ENCODE measurements at regions not wholly inside any gene's neighbourhood (a gene's known extent, or its start where the extent isn't known, plus 50 kb on each side); places are given as distances from the start of the nearest gene placed in this dataset.

DNA sequence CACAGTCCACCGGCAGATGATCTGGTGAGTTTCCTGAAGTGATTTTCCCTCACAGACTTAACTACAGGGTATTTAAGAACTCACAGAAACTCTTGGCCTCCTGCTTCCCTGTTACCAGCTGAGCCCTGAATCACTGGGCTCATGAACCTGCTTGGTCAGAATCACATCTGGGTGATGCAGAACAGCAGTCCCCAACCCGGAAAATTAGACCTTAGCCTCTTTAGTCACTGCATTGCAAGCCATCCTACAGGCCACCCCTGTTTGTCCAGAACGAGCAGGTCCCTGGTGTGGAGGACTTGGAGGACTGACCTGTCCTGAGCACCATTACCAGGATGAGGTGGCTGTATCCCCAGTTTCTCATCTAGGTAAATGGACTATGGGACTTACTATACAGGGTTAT is 539.2 kb downstream of the TNS3 start:
- DNase-seq (ENCODE audit: low read depth, low spot score), result no peak
- Histone ChIP-seq H3K9me2 (ENCODE audit: insufficient read depth) (no peaks in the 10 kb centered on the region), H2AFZ (ENCODE audit: low read depth, low read length, poor library complexity, severe bottlenecking) (no peak overlapping the region), H3K9me3 (ENCODE audit: control insufficient read depth in 1 of 2, insufficient read depth in 1 of 2, low read depth in 1 of 2, low read length in 2 of 2) (no peaks in the 10 kb centered on the region), H3K4me2 (ENCODE audit: low read length) (no peak overlapping the region), H3K36me3 (ENCODE audit: control insufficient read depth in 1 of 2, insufficient read depth in 2 of 2, low read length in 2 of 2) (no peaks in the 10 kb centered on the region), H3K79me2 (ENCODE audit: insufficient read depth, low read length) (no peaks in the 10 kb centered on the region), H3K4me1 (ENCODE audit: control insufficient read depth in 1 of 2, insufficient read depth in 2 of 2, low read length in 2 of 2) (no peaks in the 10 kb centered on the region), H3K27me3 (ENCODE audit: insufficient read depth, low read length) (no peaks in the 10 kb centered on the region), H4K20me1 (ENCODE audit: insufficient read depth) (no peaks in the 10 kb centered on the region), H3K27ac (ENCODE audit: low read depth, low read length) (no peak overlapping the region), H3K9ac (ENCODE audit: low read length) (no peak overlapping the region), H3K4me3 (replicated peaks in 1 of 2; ENCODE audit: low read depth in 1 of 2, low read length in 2 of 2) (no peak overlapping the region)
- TF ChIP-seq ELF1 (IDR thresholded peaks at IDR 0.05; ENCODE audit: borderline replicate concordance, low read depth) (no peak), SRF (IDR thresholded peaks at IDR 0.05; ENCODE audit: low read depth) (no peak), CBX3 (IDR thresholded peaks at IDR 0.05; ENCODE audit: low read depth) (no peak), JUND (IDR thresholded peaks at IDR 0.05) (no peak), YY1 (IDR thresholded peaks at IDR 0.05; ENCODE audit: extremely low read depth, insufficient replicate concordance, low read depth, low read length) (no peak), POLR2AphosphoS5 (IDR thresholded peaks at IDR 0.05; ENCODE audit: low read depth, low read length) (no peak), EZH2phosphoT487 (IDR thresholded peaks at IDR 0.05; ENCODE audit: borderline replicate concordance) (no peak), ZNF274 (IDR thresholded peaks at IDR 0.05; ENCODE audit: low read depth, low read length) (no peak), FOSL1 (IDR thresholded peaks at IDR 0.05; ENCODE audit: low read depth) (no peak), SIN3A (IDR thresholded peaks at IDR 0.05; ENCODE audit: low read depth) (no peak), RAD21 (IDR thresholded peaks at IDR 0.05; ENCODE audit: low read depth) (no peak), SP1 (IDR thresholded peaks at IDR 0.05; ENCODE audit: low read depth) (no peak), CEBPB (IDR thresholded peaks at IDR 0.05; ENCODE audit: low read depth) (no peak)
- TF ChIP-seq, protein P1, sequence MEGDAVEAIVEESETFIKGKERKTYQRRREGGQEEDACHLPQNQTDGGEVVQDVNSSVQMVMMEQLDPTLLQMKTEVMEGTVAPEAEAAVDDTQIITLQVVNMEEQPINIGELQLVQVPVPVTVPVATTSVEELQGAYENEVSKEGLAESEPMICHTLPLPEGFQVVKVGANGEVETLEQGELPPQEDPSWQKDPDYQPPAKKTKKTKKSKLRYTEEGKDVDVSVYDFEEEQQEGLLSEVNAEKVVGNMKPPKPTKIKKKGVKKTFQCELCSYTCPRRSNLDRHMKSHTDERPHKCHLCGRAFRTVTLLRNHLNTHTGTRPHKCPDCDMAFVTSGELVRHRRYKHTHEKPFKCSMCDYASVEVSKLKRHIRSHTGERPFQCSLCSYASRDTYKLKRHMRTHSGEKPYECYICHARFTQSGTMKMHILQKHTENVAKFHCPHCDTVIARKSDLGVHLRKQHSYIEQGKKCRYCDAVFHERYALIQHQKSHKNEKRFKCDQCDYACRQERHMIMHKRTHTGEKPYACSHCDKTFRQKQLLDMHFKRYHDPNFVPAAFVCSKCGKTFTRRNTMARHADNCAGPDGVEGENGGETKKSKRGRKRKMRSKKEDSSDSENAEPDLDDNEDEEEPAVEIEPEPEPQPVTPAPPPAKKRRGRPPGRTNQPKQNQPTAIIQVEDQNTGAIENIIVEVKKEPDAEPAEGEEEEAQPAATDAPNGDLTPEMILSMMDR (IDR thresholded peaks at IDR 0.05 in 2 of 3, conservative IDR thresholded peaks at IDR 0.05 in 1 of 3; ENCODE audit: borderline replicate concordance in 1 of 3, insufficient read depth in 1 of 3, low read depth in 2 of 3, low read length in 2 of 3), result no peak
- TF ChIP-seq, protein P2, sequence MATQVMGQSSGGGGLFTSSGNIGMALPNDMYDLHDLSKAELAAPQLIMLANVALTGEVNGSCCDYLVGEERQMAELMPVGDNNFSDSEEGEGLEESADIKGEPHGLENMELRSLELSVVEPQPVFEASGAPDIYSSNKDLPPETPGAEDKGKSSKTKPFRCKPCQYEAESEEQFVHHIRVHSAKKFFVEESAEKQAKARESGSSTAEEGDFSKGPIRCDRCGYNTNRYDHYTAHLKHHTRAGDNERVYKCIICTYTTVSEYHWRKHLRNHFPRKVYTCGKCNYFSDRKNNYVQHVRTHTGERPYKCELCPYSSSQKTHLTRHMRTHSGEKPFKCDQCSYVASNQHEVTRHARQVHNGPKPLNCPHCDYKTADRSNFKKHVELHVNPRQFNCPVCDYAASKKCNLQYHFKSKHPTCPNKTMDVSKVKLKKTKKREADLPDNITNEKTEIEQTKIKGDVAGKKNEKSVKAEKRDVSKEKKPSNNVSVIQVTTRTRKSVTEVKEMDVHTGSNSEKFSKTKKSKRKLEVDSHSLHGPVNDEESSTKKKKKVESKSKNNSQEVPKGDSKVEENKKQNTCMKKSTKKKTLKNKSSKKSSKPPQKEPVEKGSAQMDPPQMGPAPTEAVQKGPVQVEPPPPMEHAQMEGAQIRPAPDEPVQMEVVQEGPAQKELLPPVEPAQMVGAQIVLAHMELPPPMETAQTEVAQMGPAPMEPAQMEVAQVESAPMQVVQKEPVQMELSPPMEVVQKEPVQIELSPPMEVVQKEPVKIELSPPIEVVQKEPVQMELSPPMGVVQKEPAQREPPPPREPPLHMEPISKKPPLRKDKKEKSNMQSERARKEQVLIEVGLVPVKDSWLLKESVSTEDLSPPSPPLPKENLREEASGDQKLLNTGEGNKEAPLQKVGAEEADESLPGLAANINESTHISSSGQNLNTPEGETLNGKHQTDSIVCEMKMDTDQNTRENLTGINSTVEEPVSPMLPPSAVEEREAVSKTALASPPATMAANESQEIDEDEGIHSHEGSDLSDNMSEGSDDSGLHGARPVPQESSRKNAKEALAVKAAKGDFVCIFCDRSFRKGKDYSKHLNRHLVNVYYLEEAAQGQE (IDR thresholded peaks at IDR 0.05; ENCODE audit: low read depth), result no peak
- TF ChIP-seq, protein P3, sequence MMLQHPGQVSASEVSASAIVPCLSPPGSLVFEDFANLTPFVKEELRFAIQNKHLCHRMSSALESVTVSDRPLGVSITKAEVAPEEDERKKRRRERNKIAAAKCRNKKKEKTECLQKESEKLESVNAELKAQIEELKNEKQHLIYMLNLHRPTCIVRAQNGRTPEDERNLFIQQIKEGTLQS (IDR thresholded peaks at IDR 0.05), result no peak
- TF ChIP-seq, protein P4, sequence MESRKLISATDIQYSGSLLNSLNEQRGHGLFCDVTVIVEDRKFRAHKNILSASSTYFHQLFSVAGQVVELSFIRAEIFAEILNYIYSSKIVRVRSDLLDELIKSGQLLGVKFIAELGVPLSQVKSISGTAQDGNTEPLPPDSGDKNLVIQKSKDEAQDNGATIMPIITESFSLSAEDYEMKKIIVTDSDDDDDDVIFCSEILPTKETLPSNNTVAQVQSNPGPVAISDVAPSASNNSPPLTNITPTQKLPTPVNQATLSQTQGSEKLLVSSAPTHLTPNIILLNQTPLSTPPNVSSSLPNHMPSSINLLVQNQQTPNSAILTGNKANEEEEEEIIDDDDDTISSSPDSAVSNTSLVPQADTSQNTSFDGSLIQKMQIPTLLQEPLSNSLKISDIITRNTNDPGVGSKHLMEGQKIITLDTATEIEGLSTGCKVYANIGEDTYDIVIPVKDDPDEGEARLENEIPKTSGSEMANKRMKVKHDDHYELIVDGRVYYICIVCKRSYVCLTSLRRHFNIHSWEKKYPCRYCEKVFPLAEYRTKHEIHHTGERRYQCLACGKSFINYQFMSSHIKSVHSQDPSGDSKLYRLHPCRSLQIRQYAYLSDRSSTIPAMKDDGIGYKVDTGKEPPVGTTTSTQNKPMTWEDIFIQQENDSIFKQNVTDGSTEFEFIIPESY (IDR thresholded peaks at IDR 0.05; ENCODE audit: extremely low read depth, insufficient replicate concordance, low read length), result no peak
- TF ChIP-seq, protein P5, sequence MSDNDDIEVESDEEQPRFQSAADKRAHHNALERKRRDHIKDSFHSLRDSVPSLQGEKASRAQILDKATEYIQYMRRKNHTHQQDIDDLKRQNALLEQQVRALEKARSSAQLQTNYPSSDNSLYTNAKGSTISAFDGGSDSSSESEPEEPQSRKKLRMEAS (IDR thresholded peaks at IDR 0.05), result no peak
- no peak for ATAC-seq
- intact Hi-C loops (cut with micrococcal nuclease), result no loop called here
- ChIA-PET RAD21 (ENCODE audit: low non-redundant PET in 1 of 2, low total read pairs in 2 of 2, uncharacterized antibody in 2 of 2, unreplicated experiment in 2 of 2) (no interaction called here), CTCF (no interaction called here), POLR2A (no interaction called here)
- no TSS peak for BruUV-seq (replicated peaks)
